ENCODE measurements at regions not wholly inside any gene's neighbourhood (a gene's known extent, or its start where the extent isn't known, plus 50 kb on each side); places are given as distances from the start of the nearest gene placed in this dataset.

- intact Hi-C loops (cut with micrococcal nuclease) (no loop called here), dilution Hi-C loops (cut with HindIII; ENCODE audit: low sequenced_read_pairs, unreplicated experiment) (no loop called here), in situ Hi-C loops (cut with MboI; ENCODE audit: low sequenced_read_pairs) (no loop called here)
- Histone ChIP-seq H3K4ac (ENCODE audit: low read depth, low read length) (no peak overlapping the region), H3K4me1 (ENCODE audit: control insufficient read depth, insufficient read depth, low read length) (no peaks in the 10 kb centered on the region), H4K8ac (ENCODE audit: low read depth in 2 of 2, low read length in 2 of 2) (no peak overlapping the region), H2BK5ac (ENCODE audit: low read depth, low read length, poor library complexity, severe bottlenecking) (no peak overlapping the region), H3K27me3 (ENCODE audit: control insufficient read depth, insufficient read depth, low read length) (no peaks in the 10 kb centered on the region), H3K4me3 (ENCODE audit: insufficient read depth, low read depth, low read length) (no peak overlapping the region), H3K36me3 (ENCODE audit: control insufficient read depth, insufficient read depth, low read length) (no peaks in the 10 kb centered on the region), H4K5ac (ENCODE audit: low read depth, low read length) (no peak overlapping the region), H3K27ac (ENCODE audit: insufficient read depth, low read length) (no peak overlapping the region), H3K14ac (replicated peaks; ENCODE audit: low read depth, low read length) (no peak overlapping the region), H2AK9ac (replicated peaks; ENCODE audit: low read depth, low read length, poor library complexity) (peak overlapping the region; percentile 9), H3K23ac (ENCODE audit: low read depth, low read length) (no peak overlapping the region), H2BK120ac (ENCODE audit: low read depth, low read length) (no peak overlapping the region), H3K18ac (ENCODE audit: low read depth, low read length) (no peak overlapping the region), H4K91ac (ENCODE audit: insufficient read depth, low read depth, low read length) (no peak overlapping the region), H2AFZ (replicated peaks; ENCODE audit: low read length, poor library complexity) (no peak overlapping the region), H2BK15ac (ENCODE audit: low read depth, low read length) (no peak overlapping the region), H3K9me3 (ENCODE audit: control insufficient read depth, insufficient read depth, low read length) (peaks cover 7% of the 10 kb centered on the region), H3K79me1 (ENCODE audit: low read depth in 1 of 2, low read length in 2 of 2) (no peaks in the 10 kb centered on the region), H2AK5ac (ENCODE audit: low read depth, low read length) (no peak overlapping the region), H2BK20ac (ENCODE audit: low read depth, low read length) (no peak overlapping the region), H4K20me1 (ENCODE audit: insufficient read depth, low read length) (no peaks in the 10 kb centered on the region), H3K4me2 (ENCODE audit: low read depth, low read length) (no peak overlapping the region), H3K56ac (ENCODE audit: extremely low read depth, insufficient read depth, low read length) (no peak overlapping the region), H3K9ac (ENCODE audit: low read depth, low read length) (no peak overlapping the region), H3K9me1 (ENCODE audit: insufficient read depth, low read length) (no peaks in the 10 kb centered on the region)
- DNase-seq, result no peak
- TF ChIP-seq, protein P1, sequence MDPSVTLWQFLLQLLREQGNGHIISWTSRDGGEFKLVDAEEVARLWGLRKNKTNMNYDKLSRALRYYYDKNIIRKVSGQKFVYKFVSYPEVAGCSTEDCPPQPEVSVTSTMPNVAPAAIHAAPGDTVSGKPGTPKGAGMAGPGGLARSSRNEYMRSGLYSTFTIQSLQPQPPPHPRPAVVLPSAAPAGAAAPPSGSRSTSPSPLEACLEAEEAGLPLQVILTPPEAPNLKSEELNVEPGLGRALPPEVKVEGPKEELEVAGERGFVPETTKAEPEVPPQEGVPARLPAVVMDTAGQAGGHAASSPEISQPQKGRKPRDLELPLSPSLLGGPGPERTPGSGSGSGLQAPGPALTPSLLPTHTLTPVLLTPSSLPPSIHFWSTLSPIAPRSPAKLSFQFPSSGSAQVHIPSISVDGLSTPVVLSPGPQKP (IDR thresholded peaks at IDR 0.05; ENCODE audit: borderline replicate concordance, low read depth, low read length), result no peak
- no peak for TF ChIP-seq RFX5 (IDR thresholded peaks at IDR 0.05; ENCODE audit: low read depth, low read length)
- TF ChIP-seq MAZ (IDR thresholded peaks at IDR 0.05; ENCODE audit: borderline replicate concordance, low read depth, low read length), result no peak
- TF ChIP-seq MAFK (IDR thresholded peaks at IDR 0.05; ENCODE audit: low read depth, low read length), result no peak
- TF ChIP-seq POLR2A (IDR thresholded peaks at IDR 0.05; ENCODE audit: low read depth, low read length), result no peak
- TF ChIP-seq, protein P2, sequence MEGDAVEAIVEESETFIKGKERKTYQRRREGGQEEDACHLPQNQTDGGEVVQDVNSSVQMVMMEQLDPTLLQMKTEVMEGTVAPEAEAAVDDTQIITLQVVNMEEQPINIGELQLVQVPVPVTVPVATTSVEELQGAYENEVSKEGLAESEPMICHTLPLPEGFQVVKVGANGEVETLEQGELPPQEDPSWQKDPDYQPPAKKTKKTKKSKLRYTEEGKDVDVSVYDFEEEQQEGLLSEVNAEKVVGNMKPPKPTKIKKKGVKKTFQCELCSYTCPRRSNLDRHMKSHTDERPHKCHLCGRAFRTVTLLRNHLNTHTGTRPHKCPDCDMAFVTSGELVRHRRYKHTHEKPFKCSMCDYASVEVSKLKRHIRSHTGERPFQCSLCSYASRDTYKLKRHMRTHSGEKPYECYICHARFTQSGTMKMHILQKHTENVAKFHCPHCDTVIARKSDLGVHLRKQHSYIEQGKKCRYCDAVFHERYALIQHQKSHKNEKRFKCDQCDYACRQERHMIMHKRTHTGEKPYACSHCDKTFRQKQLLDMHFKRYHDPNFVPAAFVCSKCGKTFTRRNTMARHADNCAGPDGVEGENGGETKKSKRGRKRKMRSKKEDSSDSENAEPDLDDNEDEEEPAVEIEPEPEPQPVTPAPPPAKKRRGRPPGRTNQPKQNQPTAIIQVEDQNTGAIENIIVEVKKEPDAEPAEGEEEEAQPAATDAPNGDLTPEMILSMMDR (conservative IDR thresholded peaks at IDR 0.05; ENCODE audit: low read depth, low read length), result no peak
- no peak for TF ChIP-seq NFE2L2 (IDR thresholded peaks at IDR 0.05; ENCODE audit: low read depth, low read length)
- TF ChIP-seq CEBPB (IDR thresholded peaks at IDR 0.05; ENCODE audit: low read depth, low read length), result no peak
- TF ChIP-seq, protein P3, sequence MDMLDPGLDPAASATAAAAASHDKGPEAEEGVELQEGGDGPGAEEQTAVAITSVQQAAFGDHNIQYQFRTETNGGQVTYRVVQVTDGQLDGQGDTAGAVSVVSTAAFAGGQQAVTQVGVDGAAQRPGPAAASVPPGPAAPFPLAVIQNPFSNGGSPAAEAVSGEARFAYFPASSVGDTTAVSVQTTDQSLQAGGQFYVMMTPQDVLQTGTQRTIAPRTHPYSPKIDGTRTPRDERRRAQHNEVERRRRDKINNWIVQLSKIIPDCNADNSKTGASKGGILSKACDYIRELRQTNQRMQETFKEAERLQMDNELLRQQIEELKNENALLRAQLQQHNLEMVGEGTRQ (IDR thresholded peaks at IDR 0.05; ENCODE audit: low read depth, low read length), result no peak
- no peak for TF ChIP-seq RCOR1 (IDR thresholded peaks at IDR 0.05; ENCODE audit: insufficient replicate concordance, low read length)
- CTCF ChIA-PET, result no interaction called here
- BruUV-seq (replicated peaks), result no TSS peak
- POLR2A ChIA-PET (ENCODE audit: unreplicated experiment), result no interaction called here
- no peak for ATAC-seq (ENCODE audit: low read depth)
- no CpG with 5 or more reads among the region's 5 CpGs for WGBS, 2 experiments (ENCODE audit: extremely low coverage in 2 of 2, insufficient read length in 1 of 2)
These were observed 972.3 kb upstream of the DDX18 start for GRCh38 chr2:116842164-116842563.
